Left renal cortex interstitium (tissue), 4 donors: ENCODE measurements at regions not wholly inside any gene's neighbourhood (a gene's known extent, or its start where the extent isn't known, plus 50 kb on each side); places are given as distances from the start of the nearest gene placed in this dataset.

ENCODE experiments used
- DNase-seq, 4 donors: peaks; one replicate each; pipeline ENCODE4 v3.0.0-alpha.2; 2013; ENCODE audit warnings: low read depth in 4 of 4, low spot score in 2 of 4, missing footprints in 1 of 4

- peak in 2 of 4 donors; percentile 50 to 69 for DNase-seq
These were observed 464.1 kb downstream of the TNS1 start for GRCh38 chr2:217538719-217539118.

GRCh38 chr2:217535957-217536708 is 466.7 kb downstream of the TNS1 start:
- no peak for DNase-seq

GRCh38 chr2:217530392-217531090 is 472.3 kb downstream of the TNS1 start:
- no peak for DNase-seq

- DNase-seq: no peak
These were observed 473.5 kb downstream of the TNS1 start for GRCh38 chr2:217529271-217529670.

GRCh38 chr2:217527590-217528202 is 475.1 kb downstream of the TNS1 start:
- no peak for DNase-seq

GRCh38 chr2:217525076-217525475 is 477.7 kb downstream of the TNS1 start:
- no peak for DNase-seq

- DNase-seq: no peak
These were observed 479.5 kb downstream of the TNS1 start for GRCh38 chr2:217523286-217523685.

- DNase-seq: no peak
These were observed 481.0 kb downstream of the TNS1 start for GRCh38 chr2:217521820-217522219.

- DNase-seq: no peak
These were observed 482.3 kb downstream of the TNS1 start for GRCh38 chr2:217520356-217521010.

GRCh38 chr2:217517402-217517801 is 485.4 kb downstream of the TNS1 start:
- no peak for DNase-seq

GRCh38 chr2:217515615-217516309 is 487.0 kb downstream of the TNS1 start:
- DNase-seq: no peak

- no peak for DNase-seq
These were observed 489.5 kb downstream of the TNS1 start for GRCh38 chr2:217513258-217513657.

GRCh38 chr2:217512728-217513127 is 490.1 kb downstream of the TNS1 start:
- DNase-seq: no peak

GRCh38 chr2:217512259-217512658 is 490.5 kb downstream of the TNS1 start:
- no peak for DNase-seq

GRCh38 chr2:217511850-217512249 is 490.9 kb downstream of the TNS1 start:
- no peak for DNase-seq

- DNase-seq: peak; percentile 62 to 83 (median 72)
These were observed 492.0 kb downstream of the TNS1 start for GRCh38 chr2:217510771-217511291.

- no peak for DNase-seq
These were observed 497.5 kb downstream of the TNS1 start for GRCh38 chr2:217505303-217505702.

- DNase-seq: no peak
These were observed 500.9 kb downstream of the TNS1 start for GRCh38 chr2:217501887-217502286.

GRCh38 chr2:217497843-217498377 is 504.9 kb downstream of the TNS1 start:
- DNase-seq: no peak

GRCh38 chr2:217494557-217494956 is 508.2 kb downstream of the TNS1 start:
- no peak for DNase-seq
